ENCODE measurements at regions not wholly inside any gene's neighbourhood (a gene's known extent, or its start where the extent isn't known, plus 50 kb on each side); places are given as distances from the start of the nearest gene placed in this dataset.

- TF ChIP-seq SMAD3 (CRISPR knock-in tag; IDR thresholded peaks at IDR 0.05; ENCODE audit: borderline replicate concordance): no peak
- TF ChIP-seq NR3C1 (CRISPR knock-in tag; conservative IDR thresholded peaks at IDR 0.05; ENCODE audit: low read depth): no peak
- TF ChIP-seq, protein P1, sequence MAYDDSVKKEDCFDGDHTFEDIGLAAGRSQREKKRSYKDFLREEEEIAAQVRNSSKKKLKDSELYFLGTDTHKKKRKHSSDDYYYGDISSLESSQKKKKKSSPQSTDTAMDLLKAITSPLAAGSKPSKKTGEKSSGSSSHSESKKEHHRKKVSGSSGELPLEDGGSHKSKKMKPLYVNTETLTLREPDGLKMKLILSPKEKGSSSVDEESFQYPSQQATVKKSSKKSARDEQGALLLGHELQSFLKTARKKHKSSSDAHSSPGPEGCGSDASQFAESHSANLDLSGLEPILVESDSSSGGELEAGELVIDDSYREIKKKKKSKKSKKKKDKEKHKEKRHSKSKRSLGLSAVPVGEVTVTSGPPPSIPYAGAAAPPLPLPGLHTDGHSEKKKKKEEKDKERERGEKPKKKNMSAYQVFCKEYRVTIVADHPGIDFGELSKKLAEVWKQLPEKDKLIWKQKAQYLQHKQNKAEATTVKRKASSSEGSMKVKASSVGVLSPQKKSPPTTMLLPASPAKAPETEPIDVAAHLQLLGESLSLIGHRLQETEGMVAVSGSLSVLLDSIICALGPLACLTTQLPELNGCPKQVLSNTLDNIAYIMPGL (CRISPR knock-in tag; IDR thresholded peaks at IDR 0.05): no peak
These were observed 736.5 kb downstream of the KCNJ2 start (continued) for GRCh38 chr17:70905796-70906195.

DNA sequence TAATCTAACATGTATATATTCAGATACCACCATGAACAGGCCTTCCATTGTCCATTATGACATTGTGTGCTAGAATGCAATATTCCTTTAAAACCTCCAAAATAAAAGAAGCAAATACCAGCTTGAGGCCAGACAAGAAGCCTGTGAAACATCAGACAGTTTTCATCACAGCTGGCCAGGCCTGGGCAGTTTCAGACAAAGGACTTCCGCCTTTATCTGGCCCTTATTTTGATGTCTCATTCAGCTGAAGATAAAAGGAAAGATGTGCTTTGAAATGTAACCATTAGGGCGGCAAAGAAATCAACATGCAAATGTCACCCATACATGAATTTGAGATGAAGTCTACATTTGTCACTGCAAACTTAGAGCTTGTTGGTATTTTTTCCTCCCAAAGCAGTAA is 737.5 kb downstream of the KCNJ2 start:
- H3K36me3 Mint-ChIP-seq: peaks cover 5% of the 10 kb centered on the region
- H3K4me1 Mint-ChIP-seq: peaks cover 15% of the 10 kb centered on the region
- TF ChIP-seq FOXP1 (CRISPR knock-in tag; IDR thresholded peaks at IDR 0.05; ENCODE audit: borderline replicate concordance): no peak
- TF ChIP-seq HMGA2 (CRISPR knock-in tag; IDR thresholded peaks at IDR 0.05): 0 out of 2 replicates have a peak, but pooled peaks have one; percentile 11
- TF ChIP-seq, protein P2, sequence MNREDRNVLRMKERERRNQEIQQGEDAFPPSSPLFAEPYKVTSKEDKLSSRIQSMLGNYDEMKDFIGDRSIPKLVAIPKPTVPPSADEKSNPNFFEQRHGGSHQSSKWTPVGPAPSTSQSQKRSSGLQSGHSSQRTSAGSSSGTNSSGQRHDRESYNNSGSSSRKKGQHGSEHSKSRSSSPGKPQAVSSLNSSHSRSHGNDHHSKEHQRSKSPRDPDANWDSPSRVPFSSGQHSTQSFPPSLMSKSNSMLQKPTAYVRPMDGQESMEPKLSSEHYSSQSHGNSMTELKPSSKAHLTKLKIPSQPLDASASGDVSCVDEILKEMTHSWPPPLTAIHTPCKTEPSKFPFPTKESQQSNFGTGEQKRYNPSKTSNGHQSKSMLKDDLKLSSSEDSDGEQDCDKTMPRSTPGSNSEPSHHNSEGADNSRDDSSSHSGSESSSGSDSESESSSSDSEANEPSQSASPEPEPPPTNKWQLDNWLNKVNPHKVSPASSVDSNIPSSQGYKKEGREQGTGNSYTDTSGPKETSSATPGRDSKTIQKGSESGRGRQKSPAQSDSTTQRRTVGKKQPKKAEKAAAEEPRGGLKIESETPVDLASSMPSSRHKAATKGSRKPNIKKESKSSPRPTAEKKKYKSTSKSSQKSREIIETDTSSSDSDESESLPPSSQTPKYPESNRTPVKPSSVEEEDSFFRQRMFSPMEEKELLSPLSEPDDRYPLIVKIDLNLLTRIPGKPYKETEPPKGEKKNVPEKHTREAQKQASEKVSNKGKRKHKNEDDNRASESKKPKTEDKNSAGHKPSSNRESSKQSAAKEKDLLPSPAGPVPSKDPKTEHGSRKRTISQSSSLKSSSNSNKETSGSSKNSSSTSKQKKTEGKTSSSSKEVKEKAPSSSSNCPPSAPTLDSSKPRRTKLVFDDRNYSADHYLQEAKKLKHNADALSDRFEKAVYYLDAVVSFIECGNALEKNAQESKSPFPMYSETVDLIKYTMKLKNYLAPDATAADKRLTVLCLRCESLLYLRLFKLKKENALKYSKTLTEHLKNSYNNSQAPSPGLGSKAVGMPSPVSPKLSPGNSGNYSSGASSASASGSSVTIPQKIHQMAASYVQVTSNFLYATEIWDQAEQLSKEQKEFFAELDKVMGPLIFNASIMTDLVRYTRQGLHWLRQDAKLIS (CRISPR knock-in tag; IDR thresholded peaks at IDR 0.05; ENCODE audit: borderline replicate concordance): no peak
- no peak overlapping the region for H3K27ac Mint-ChIP-seq
- no peak overlapping the region; the same call in 1 of the 2 replicates for H3K4me3 Mint-ChIP-seq
- DNase-seq (ENCODE audit: low spot score): no peak
- peaks cover 29% of the 10 kb centered on the region for H3K9me3 Mint-ChIP-seq
- CTCF ChIA-PET: no interaction called here
- peak; percentile 46 for ATAC-seq
- POLR2A ChIA-PET: no interaction called here
- H3K27me3 Mint-ChIP-seq (ENCODE audit: low read depth): no peaks in the 10 kb centered on the region; the same call in 1 of the 2 replicates

- Mint-ChIP-seq H3K9me3 (peaks cover 41% of the 10 kb centered on the region), H3K27ac (no peak overlapping the region), H3K27me3 (ENCODE audit: low read depth) (no peaks in the 10 kb centered on the region; the same call in 1 of the 2 replicates), H3K4me3 (no peak overlapping the region), H3K36me3 (peaks cover 22% of the 10 kb centered on the region), H3K4me1 (no peaks in the 10 kb centered on the region)
- ChIA-PET POLR2A (no interaction called here), CTCF (no interaction called here)
- ATAC-seq (no peak), DNase-seq (ENCODE audit: low spot score) (no peak)
- no peak for TF ChIP-seq FOXP1 (CRISPR knock-in tag; IDR thresholded peaks at IDR 0.05; ENCODE audit: borderline replicate concordance)
- no peak for TF ChIP-seq TEAD1 (CRISPR knock-in tag; IDR thresholded peaks at IDR 0.05)
- TF ChIP-seq SMAD4 (CRISPR knock-in tag; IDR thresholded peaks at IDR 0.05): no peak
- TF ChIP-seq SMAD3 (CRISPR knock-in tag; IDR thresholded peaks at IDR 0.05; ENCODE audit: borderline replicate concordance): no peak
- TF ChIP-seq TCF7 (CRISPR knock-in tag; IDR thresholded peaks at IDR 0.05; ENCODE audit: low read depth): no peak
- TF ChIP-seq CTCF (IDR thresholded peaks at IDR 0.05): no peak
- TF ChIP-seq, protein P3, sequence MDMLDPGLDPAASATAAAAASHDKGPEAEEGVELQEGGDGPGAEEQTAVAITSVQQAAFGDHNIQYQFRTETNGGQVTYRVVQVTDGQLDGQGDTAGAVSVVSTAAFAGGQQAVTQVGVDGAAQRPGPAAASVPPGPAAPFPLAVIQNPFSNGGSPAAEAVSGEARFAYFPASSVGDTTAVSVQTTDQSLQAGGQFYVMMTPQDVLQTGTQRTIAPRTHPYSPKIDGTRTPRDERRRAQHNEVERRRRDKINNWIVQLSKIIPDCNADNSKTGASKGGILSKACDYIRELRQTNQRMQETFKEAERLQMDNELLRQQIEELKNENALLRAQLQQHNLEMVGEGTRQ (CRISPR knock-in tag; IDR thresholded peaks at IDR 0.05): no peak
- no peak for TF ChIP-seq PRRX2 (CRISPR knock-in tag; IDR thresholded peaks at IDR 0.05)
- no peak for TF ChIP-seq ZNF138 (CRISPR knock-in tag; conservative IDR thresholded peaks at IDR 0.05)
- TF ChIP-seq, protein P4, sequence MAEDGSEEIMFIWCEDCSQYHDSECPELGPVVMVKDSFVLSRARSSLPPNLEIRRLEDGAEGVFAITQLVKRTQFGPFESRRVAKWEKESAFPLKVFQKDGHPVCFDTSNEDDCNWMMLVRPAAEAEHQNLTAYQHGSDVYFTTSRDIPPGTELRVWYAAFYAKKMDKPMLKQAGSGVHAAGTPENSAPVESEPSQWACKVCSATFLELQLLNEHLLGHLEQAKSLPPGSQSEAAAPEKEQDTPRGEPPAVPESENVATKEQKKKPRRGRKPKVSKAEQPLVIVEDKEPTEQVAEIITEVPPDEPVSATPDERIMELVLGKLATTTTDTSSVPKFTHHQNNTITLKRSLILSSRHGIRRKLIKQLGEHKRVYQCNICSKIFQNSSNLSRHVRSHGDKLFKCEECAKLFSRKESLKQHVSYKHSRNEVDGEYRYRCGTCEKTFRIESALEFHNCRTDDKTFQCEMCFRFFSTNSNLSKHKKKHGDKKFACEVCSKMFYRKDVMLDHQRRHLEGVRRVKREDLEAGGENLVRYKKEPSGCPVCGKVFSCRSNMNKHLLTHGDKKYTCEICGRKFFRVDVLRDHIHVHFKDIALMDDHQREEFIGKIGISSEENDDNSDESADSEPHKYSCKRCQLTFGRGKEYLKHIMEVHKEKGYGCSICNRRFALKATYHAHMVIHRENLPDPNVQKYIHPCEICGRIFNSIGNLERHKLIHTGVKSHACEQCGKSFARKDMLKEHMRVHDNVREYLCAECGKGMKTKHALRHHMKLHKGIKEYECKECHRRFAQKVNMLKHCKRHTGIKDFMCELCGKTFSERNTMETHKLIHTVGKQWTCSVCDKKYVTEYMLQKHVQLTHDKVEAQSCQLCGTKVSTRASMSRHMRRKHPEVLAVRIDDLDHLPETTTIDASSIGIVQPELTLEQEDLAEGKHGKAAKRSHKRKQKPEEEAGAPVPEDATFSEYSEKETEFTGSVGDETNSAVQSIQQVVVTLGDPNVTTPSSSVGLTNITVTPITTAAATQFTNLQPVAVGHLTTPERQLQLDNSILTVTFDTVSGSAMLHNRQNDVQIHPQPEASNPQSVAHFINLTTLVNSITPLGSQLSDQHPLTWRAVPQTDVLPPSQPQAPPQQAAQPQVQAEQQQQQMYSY (CRISPR knock-in tag; IDR thresholded peaks at IDR 0.05): no peak
- TF ChIP-seq, protein P5, sequence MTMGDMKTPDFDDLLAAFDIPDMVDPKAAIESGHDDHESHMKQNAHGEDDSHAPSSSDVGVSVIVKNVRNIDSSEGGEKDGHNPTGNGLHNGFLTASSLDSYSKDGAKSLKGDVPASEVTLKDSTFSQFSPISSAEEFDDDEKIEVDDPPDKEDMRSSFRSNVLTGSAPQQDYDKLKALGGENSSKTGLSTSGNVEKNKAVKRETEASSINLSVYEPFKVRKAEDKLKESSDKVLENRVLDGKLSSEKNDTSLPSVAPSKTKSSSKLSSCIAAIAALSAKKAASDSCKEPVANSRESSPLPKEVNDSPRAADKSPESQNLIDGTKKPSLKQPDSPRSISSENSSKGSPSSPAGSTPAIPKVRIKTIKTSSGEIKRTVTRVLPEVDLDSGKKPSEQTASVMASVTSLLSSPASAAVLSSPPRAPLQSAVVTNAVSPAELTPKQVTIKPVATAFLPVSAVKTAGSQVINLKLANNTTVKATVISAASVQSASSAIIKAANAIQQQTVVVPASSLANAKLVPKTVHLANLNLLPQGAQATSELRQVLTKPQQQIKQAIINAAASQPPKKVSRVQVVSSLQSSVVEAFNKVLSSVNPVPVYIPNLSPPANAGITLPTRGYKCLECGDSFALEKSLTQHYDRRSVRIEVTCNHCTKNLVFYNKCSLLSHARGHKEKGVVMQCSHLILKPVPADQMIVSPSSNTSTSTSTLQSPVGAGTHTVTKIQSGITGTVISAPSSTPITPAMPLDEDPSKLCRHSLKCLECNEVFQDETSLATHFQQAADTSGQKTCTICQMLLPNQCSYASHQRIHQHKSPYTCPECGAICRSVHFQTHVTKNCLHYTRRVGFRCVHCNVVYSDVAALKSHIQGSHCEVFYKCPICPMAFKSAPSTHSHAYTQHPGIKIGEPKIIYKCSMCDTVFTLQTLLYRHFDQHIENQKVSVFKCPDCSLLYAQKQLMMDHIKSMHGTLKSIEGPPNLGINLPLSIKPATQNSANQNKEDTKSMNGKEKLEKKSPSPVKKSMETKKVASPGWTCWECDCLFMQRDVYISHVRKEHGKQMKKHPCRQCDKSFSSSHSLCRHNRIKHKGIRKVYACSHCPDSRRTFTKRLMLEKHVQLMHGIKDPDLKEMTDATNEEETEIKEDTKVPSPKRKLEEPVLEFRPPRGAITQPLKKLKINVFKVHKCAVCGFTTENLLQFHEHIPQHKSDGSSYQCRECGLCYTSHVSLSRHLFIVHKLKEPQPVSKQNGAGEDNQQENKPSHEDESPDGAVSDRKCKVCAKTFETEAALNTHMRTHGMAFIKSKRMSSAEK (CRISPR knock-in tag; IDR thresholded peaks at IDR 0.05; ENCODE audit: borderline replicate concordance): no peak
These were observed 743.6 kb downstream of the KCNJ2 start for GRCh38 chr17:70912716-70913485.
